ENCODE measurements at regions not wholly inside any gene's neighbourhood (a gene's known extent, or its start where the extent isn't known, plus 50 kb on each side); places are given as distances from the start of the nearest gene placed in this dataset.
"Not testable (repeated sequence)": the region's sequence is repeated elsewhere in the genome, so short reads cannot be mapped to it uniquely, and the experiment has no call there.

- Histone ChIP-seq H3K4me1 (no peaks in the 10 kb centered on the region), H3K36me3 (no peaks in the 10 kb centered on the region), H3K9me3 (no peaks in the 10 kb centered on the region), H3K27ac (no peak overlapping the region), H3K4me3 (no peak overlapping the region), H3K27me3 (no peaks in the 10 kb centered on the region)
- TF ChIP-seq, protein P1, sequence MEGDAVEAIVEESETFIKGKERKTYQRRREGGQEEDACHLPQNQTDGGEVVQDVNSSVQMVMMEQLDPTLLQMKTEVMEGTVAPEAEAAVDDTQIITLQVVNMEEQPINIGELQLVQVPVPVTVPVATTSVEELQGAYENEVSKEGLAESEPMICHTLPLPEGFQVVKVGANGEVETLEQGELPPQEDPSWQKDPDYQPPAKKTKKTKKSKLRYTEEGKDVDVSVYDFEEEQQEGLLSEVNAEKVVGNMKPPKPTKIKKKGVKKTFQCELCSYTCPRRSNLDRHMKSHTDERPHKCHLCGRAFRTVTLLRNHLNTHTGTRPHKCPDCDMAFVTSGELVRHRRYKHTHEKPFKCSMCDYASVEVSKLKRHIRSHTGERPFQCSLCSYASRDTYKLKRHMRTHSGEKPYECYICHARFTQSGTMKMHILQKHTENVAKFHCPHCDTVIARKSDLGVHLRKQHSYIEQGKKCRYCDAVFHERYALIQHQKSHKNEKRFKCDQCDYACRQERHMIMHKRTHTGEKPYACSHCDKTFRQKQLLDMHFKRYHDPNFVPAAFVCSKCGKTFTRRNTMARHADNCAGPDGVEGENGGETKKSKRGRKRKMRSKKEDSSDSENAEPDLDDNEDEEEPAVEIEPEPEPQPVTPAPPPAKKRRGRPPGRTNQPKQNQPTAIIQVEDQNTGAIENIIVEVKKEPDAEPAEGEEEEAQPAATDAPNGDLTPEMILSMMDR (IDR thresholded peaks at IDR 0.05) = no peak
- no peak for TF ChIP-seq POLR2A (IDR thresholded peaks at IDR 0.05)
- no peak for TF ChIP-seq POLR2AphosphoS5 (IDR thresholded peaks at IDR 0.05)
- no peak for TF ChIP-seq EP300 (IDR thresholded peaks at IDR 0.05)
- DNase-seq = no peak
- WGBS, 2 donors = 51 to 68% methylated on average over 13 of the region's 13 CpGs
- intact Hi-C loops (cut with DNase I) = no loop called here
These were observed 139.2 kb downstream of the SLITRK5 start for GRCh38 chr13:87810391-87810801.

DNA sequence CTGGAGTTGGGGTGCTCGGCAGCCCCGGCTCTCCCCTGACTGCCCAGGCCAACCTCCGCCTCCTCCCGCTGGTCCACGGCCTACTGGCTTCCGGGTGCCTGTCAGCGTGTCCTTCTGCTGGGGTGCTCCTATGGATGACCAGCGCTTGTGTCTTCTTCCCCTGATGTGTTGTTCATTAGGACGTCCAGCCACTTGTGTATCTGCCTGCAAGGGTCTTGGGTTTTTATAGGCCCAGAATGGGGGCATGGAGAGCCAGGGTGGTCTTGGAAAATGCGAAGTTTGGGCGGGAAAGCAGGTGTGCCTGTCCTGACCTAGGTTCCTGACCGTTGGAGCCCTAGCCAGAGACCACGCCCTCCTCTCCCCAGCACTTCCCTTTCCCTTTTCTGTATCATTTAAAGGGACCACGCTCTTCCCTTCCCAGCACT lies 139.8 kb downstream of the SLITRK5 start:
- intact Hi-C loops (cut with DNase I) = no loop called here
- H3K4me1 ChIP-seq = no peaks in the 10 kb centered on the region
- no peak for TF ChIP-seq EP300 (IDR thresholded peaks at IDR 0.05)
- TF ChIP-seq, protein P1 (IDR thresholded peaks at IDR 0.05) = no peak
- no peak for TF ChIP-seq POLR2A (IDR thresholded peaks at IDR 0.05)
- TF ChIP-seq POLR2AphosphoS5 (IDR thresholded peaks at IDR 0.05) = no peak
- no peaks in the 10 kb centered on the region for H3K36me3 ChIP-seq
- no peaks in the 10 kb centered on the region for H3K27me3 ChIP-seq
- no peaks in the 10 kb centered on the region for H3K9me3 ChIP-seq
- WGBS, 2 donors = 73 to 82% methylated on average over 14 of the region's 14 CpGs
- H3K4me3 ChIP-seq = no peak overlapping the region
- H3K27ac ChIP-seq = no peak overlapping the region
- DNase-seq = no peak

GRCh38 chr13:87814403-87814802 lies 143.2 kb downstream of the SLITRK5 start:
- no peak overlapping the region for H3K27ac ChIP-seq
- H3K36me3 ChIP-seq = no peaks in the 10 kb centered on the region
- H3K4me3 ChIP-seq = no peak overlapping the region
- TF ChIP-seq POLR2A (IDR thresholded peaks at IDR 0.05) = no peak
- TF ChIP-seq, protein P1 (IDR thresholded peaks at IDR 0.05) = no peak
- no peak for TF ChIP-seq POLR2AphosphoS5 (IDR thresholded peaks at IDR 0.05)
- no peak for TF ChIP-seq EP300 (IDR thresholded peaks at IDR 0.05)
- H3K9me3 ChIP-seq = no peaks in the 10 kb centered on the region
- DNase-seq = no peak
- no peaks in the 10 kb centered on the region for H3K27me3 ChIP-seq
- WGBS, 2 donors = 40 to 48% methylated on average over 3 of the region's 3 CpGs
- intact Hi-C loops (cut with DNase I) = no loop called here
- no peaks in the 10 kb centered on the region for H3K4me1 ChIP-seq

GRCh38 chr13:87820241-87820640 lies 149.1 kb downstream of the SLITRK5 start:
- DNase-seq = no peak
- TF ChIP-seq EP300 (IDR thresholded peaks at IDR 0.05) = no peak
- TF ChIP-seq POLR2AphosphoS5 (IDR thresholded peaks at IDR 0.05) = no peak
- TF ChIP-seq POLR2A (IDR thresholded peaks at IDR 0.05) = no peak
- TF ChIP-seq, protein P1 (IDR thresholded peaks at IDR 0.05) = no peak
- WGBS, 2 donors = 10 to 48% methylated on average over 1 of the region's 1 CpG
- intact Hi-C loops (cut with DNase I) = no loop called here
- Histone ChIP-seq H3K36me3 (no peaks in the 10 kb centered on the region), H3K4me3 (no peak overlapping the region), H3K27me3 (no peaks in the 10 kb centered on the region), H3K9me3 (no peaks in the 10 kb centered on the region), H3K4me1 (no peaks in the 10 kb centered on the region), H3K27ac (no peak overlapping the region)

DNA sequence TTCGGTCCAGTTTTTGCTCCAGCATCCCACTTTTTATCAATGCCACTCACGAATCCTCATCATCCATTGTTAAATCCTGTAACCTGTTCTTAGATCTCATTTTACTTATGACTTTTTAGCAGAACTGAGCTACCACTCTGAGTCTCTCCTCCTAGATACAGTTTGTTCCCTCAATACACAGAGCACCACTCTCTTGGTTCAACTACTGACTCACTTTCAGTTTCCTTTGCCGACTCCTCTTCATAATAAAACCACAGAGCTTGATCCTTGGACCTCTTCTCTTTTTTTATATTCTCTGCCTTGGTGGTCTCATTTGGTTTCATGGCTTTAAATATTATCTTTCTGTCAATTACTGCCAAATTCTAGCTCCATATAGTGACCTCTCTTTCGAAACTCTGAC lies 150.3 kb downstream of the SLITRK5 start:
- Histone ChIP-seq H3K4me3 (no peak overlapping the region), H3K36me3 (no peaks in the 10 kb centered on the region), H3K4me1 (no peaks in the 10 kb centered on the region), H3K27ac (no peak overlapping the region), H3K9me3 (no peaks in the 10 kb centered on the region), H3K27me3 (no peaks in the 10 kb centered on the region)
- no peak for DNase-seq
- TF ChIP-seq POLR2A (IDR thresholded peaks at IDR 0.05) (no peak), POLR2AphosphoS5 (IDR thresholded peaks at IDR 0.05) (no peak), EP300 (IDR thresholded peaks at IDR 0.05) (no peak)
- TF ChIP-seq, protein P1 (IDR thresholded peaks at IDR 0.05) = no peak
- WGBS, 2 donors = 73 to 74% methylated on average over 4 of the region's 4 CpGs
- intact Hi-C loops (cut with DNase I) = no loop called here

DNA sequence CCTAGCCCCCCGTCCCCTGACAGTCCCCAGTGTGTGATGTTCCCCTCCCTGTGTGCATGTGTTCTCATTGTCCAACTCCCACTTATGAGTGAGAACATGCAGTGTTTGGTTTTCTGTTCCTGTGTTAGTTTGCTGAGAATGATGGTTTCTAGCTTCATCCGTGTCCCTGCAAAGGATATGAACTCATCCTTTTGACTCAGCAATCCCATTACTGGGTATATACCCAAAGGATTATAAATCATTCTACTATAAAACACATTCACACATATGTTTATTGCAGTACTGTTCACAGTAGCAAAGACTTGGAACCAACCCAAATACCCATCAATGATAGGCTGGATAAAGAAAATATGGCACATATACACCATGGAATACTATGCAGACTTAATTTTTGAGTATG lies 155.1 kb downstream of the SLITRK5 start:
- H3K36me3 ChIP-seq; H3K4me1 ChIP-seq; H3K27ac ChIP-seq; H3K27me3 ChIP-seq; DNase-seq; intact Hi-C loops (cut with DNase I); H3K4me3 ChIP-seq; H3K9me3 ChIP-seq: not testable (repeated sequence)
- whole genome bisulfite sequencing, 2 donors = 41 to 60% methylated on average over 2 of the region's 2 CpGs

Data from sigmoid colon (tissue), 6 donors.